ENCODE measurements at regions not wholly inside any gene's neighbourhood (a gene's known extent, or its start where the extent isn't known, plus 50 kb on each side); places are given as distances from the start of the nearest gene placed in this dataset.

DNA sequence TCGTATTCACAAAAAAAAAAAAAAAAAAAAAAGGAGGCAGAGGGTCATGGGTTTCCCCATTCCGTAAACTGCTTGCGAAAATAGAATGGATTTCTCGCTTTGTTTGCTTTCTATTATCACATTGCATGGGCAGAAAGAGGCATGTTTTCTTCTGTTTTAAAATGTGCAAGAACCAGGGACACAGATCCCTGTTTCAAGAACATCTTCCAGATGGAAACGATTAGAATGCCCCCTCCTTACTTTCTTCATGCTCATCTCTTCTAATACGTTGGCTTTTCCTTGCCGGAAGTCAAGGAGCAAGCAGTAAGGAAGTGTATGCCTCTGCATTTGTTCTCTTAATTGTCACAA lies 51.0 kb upstream of the ZNF516 start:
- no peak for DNase-seq (ENCODE audit: low spot score)

DNA sequence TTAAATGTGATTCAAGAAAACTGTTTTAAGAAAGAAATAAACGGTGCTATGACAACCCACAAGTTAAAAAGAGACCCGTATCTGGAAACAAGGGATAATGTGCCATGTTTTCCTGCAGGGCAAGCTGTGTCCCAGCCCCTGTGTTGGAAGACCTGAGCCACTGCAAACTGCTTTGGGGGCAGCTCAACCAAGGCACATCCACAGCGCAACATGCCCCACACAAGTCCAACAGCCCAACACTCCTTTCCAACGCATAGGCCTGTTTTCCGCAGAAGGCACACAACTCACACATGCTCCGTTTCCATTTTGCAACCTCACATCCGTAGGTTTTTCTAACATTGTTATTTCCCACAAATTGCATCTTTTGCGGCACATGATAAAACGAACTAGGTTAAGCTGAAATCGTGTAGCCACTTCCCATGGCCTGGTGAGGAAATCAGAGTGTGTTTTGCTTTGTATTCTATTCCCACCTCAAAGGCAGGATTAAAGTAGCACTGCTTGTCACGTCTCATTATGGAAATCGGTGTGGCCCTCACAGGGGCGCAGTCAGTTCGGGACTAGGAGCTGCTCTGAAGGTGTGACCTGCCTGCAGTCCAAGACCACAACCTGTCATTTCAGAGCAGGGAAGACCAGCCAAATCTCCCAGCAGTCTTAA lies 50.5 kb upstream of the ZNF516 start:
- DNase-seq (ENCODE audit: low spot score) = no peak

DNA sequence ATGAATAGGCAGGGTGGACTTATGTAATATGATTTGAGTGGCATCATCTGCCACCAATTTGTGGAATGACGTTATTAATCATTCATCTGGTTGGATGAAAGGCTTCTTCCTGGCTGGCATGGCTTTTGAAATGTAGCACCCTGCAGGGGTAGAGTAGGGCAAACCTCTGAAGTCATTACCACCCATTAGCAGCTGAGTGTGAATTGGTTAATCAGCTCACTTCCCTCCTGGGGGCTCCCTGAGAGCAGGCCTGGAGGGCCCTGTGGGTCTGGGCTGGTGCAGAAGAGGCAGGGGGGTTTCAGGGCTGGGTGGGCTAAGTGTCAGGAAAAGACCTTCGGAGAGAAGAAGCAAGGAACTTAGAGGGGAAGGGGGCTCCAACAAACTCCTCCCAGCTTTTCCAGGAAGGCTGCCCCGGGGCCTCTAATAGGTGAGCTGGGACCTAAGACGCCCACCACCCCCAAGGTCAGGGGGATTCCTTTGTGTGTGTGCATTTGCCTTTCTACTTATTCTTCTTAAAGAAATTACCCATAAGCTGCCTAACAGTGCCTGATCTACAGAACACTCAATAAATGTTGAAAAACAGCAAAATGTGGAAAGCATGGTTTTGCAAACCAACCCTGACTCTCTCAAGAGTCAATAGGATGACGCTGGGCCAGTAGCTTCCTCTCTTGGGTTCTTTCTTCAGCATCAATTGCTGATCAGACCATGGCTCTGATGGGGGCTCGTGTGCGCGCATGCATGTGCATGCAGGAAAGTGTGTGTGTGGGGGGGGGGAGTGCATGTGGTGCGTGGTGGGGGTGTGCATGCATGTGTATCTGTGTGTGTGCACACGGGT lies 49.7 kb upstream of the ZNF516 start:
- no peak for DNase-seq (ENCODE audit: low spot score)

Data from putamen (tissue), 1 donor.